K562 (cell line): ENCODE measurements at regions not wholly inside any gene's neighbourhood (a gene's known extent, or its start where the extent isn't known, plus 50 kb on each side); places are given as distances from the start of the nearest gene placed in this dataset.
A peak's percentile ranks its signal among the peaks of the same experiment; 100 is the strongest.

ENCODE experiments used
- BMI1 ChIP-seq: fragments of 150-350 bp; IDR thresholded peaks from 2 replicates; pipeline ENCODE4 v1.6.1; 2014; ENCODE audit warnings: low read length
- BRD9 ChIP-seq: fragments of 450-650 bp; IDR thresholded peaks from 2 replicates; pipeline ENCODE4 v1.6.1; 2018; ENCODE audit warnings: low read depth; ENCODE audit not compliant: partially characterized antibody
- CHD2 ChIP-seq: IDR thresholded peaks from 2 replicates; pipeline ENCODE4 v1.6.1; 2011; ENCODE audit warnings: low read depth, low read length
- E4F1 ChIP-seq: fragments of 250-450 bp; sonication (Bioruptor Pico); IDR thresholded peaks from 2 replicates; pipeline ENCODE4 v1.5.0; 2021; ENCODE audit warnings: mild to moderate bottlenecking, borderline replicate concordance
- FIP1L1 ChIP-seq: fragments of 200-400 bp; formaldehyde crosslinking; IDR thresholded peaks from 2 replicates; pipeline ENCODE4 v1.6.1; 2018; ENCODE audit warnings: mild to moderate bottlenecking, low read depth, low read length; ENCODE audit not compliant: poor library complexity, severe bottlenecking
- FOXK1 ChIP-seq: sonication (generic); formaldehyde crosslinking; IDR thresholded peaks from 2 replicates; pipeline ENCODE4 v1.8.0; 2022; ENCODE audit warnings: missing genetic modification reagents, mild to moderate bottlenecking, borderline replicate concordance
- FOXK2 ChIP-seq, 2 experiments: fragments of 450-650 bp; IDR thresholded peaks in 1 of 2; conservative IDR thresholded peaks in 1 of 2; 2 replicates each; pipeline ENCODE4 v1.6.1; 2016; ENCODE audit warnings: low read depth in 2 of 2, mild to moderate bottlenecking in 1 of 2
- ID3 ChIP-seq, 2 experiments: fragments of 250-450 bp in 1 of 2; fragments of 450-650 bp in 1 of 2; sonication (Bioruptor Pico) in 1 of 2; IDR thresholded peaks; 2 replicates each; pipeline versions ENCODE4 v1.6.1 to v1.8.0; 2016 to 2021; ENCODE audit warnings: mild to moderate bottlenecking in 2 of 2, moderate library complexity in 2 of 2, missing compliant biosample characterization in 1 of 2, missing genetic modification characterization in 1 of 2
- LEF1 ChIP-seq: fragments of 450-650 bp; IDR thresholded peaks from 2 replicates; pipeline ENCODE4 v1.6.1; 2016; ENCODE audit warnings: mild to moderate bottlenecking
- NFIC ChIP-seq: fragments of 450-650 bp; IDR thresholded peaks from 2 replicates; pipeline ENCODE4 v1.6.1; 2017; ENCODE audit warnings: mild to moderate bottlenecking, inconsistent platforms
- NFXL1 ChIP-seq: fragments of 450-650 bp; formaldehyde crosslinking; IDR thresholded peaks from 2 replicates; pipeline ENCODE4 v1.4.0; 2021; ENCODE audit warnings: mild to moderate bottlenecking
- PKNOX1 ChIP-seq: fragments of 450-650 bp; IDR thresholded peaks from 2 replicates; pipeline ENCODE4 v1.6.1; 2016
- POLR3G ChIP-seq: IDR thresholded peaks from 2 replicates; pipeline ENCODE4 v1.6.1; 2011; ENCODE audit not compliant: insufficient read length, insufficient replicate concordance; ENCODE audit errors: extremely low read depth
- RERE ChIP-seq: sonication (generic); formaldehyde crosslinking; IDR thresholded peaks from 2 replicates; pipeline ENCODE4 v1.8.0; 2023; ENCODE audit warnings: missing genetic modification reagents, mild to moderate bottlenecking, borderline replicate concordance
- SIN3A ChIP-seq, 2 experiments: fragments of 150-350 bp in 1 of 2; IDR thresholded peaks; 2 replicates each; pipeline ENCODE4 v1.6.1; 2011 to 2016; ENCODE audit warnings: borderline replicate concordance in 2 of 2, low read depth in 2 of 2, low read length in 2 of 2, mild to moderate bottlenecking in 2 of 2, moderate library complexity in 2 of 2; ENCODE audit not compliant: control insufficient read depth in 1 of 2
- SNIP1 ChIP-seq: fragments of 450-650 bp; IDR thresholded peaks from 2 replicates; pipeline ENCODE4 v1.7.1; 2017; ENCODE audit warnings: low read depth, mild to moderate bottlenecking
- ZBTB17 ChIP-seq: fragments of 450-650 bp; formaldehyde crosslinking; IDR thresholded peaks from 2 replicates; pipeline ENCODE4 v1.4.0; 2020; ENCODE audit warnings: mild to moderate bottlenecking
- ZNF280B ChIP-seq: fragments of 250-450 bp; sonication (Bioruptor Pico); IDR thresholded peaks from 2 replicates; pipeline ENCODE4 v1.5.1; 2021; ENCODE audit warnings: mild to moderate bottlenecking

GRCh38 chr21:23890652-23891051 is 1716.6 kb downstream of the MRPL39 start (continued):
- TF ChIP-seq E4F1 (CRISPR knock-in tag) (no peak), POLR3G (no peak), FOXK2 (conservative IDR thresholded peaks at IDR 0.05 in 1 of 2, IDR thresholded peaks at IDR 0.05 in 1 of 2; ENCODE audit: low read depth in 2 of 2) (0 out of 4 replicates have a peak, but pooled peaks of 1 of the 2 experiments have one; percentile 23), SIN3A (IDR thresholded peaks at IDR 0.05; ENCODE audit: borderline replicate concordance in 2 of 2, control insufficient read depth in 1 of 2, low read depth in 2 of 2, low read length in 2 of 2) (no peak), BMI1 (no peak), SNIP1 (no peak), RERE (CRISPR knock-in tag) (no peak), FOXK1 (no peak), ZNF280B (CRISPR knock-in tag) (no peak), NFXL1 (CRISPR knock-in tag) (no peak), PKNOX1 (no peak), ZBTB17 (CRISPR knock-in tag) (no peak), ID3 (CRISPR knock-in tag; IDR thresholded peaks at IDR 0.05) (no peak), ID3 (tag; IDR thresholded peaks at IDR 0.05) (no peak), FIP1L1 (no peak), BRD9 (no peak), NFIC (no peak; the same call in 1 of the 2 replicates), CHD2 (no peak), LEF1 (0 out of 2 replicates have a peak, but pooled peaks have one; percentile 25)
